Fibroblast of lung (primary cell): ENCODE measurements at regions not wholly inside any gene's neighbourhood (a gene's known extent, or its start where the extent isn't known, plus 50 kb on each side); places are given as distances from the start of the nearest gene placed in this dataset.

Experiments used
- CTCF ChIP-seq, 2 donors: IDR thresholded peaks in 1 of 2; conservative IDR thresholded peaks in 1 of 2; 1 replicate in 1 of 2; 2 replicates in 1 of 2; pipeline ENCODE4 v1.5.1; 2011 to 2012; ENCODE audit warnings: low read length in 2 of 2, control low read depth in 1 of 2, inconsistent platforms in 1 of 2, low read depth in 1 of 2, mild to moderate bottlenecking in 1 of 2
- EZH2 ChIP-seq: IDR thresholded peaks from 2 replicates; pipeline ENCODE4 v1.5.1; 2012; ENCODE audit warnings: low read length, control low read depth, mild to moderate bottlenecking; ENCODE audit errors: missing control alignments

DNA sequence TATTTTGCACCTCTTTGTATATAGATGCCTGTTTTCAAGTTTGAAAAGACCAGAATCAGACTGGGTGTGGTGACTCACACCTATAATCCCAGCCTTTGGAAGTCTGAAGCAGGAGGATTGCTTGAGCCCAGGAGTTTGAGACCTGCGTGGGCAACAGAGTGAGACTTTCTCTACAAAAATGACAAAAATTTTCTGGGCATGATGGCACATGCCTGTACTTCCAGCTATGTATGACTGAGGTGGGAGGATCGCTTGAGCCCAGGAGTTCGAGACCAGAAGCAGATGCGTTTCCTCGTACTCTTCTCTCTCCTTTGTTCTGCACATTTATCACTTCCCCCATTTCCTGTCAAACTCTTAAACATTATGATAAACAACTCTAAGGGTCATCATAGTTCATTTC lies 310.0 kb upstream of the SNX7 start:
- TF ChIP-seq EZH2 (no peak), CTCF (conservative IDR thresholded peaks at IDR 0.05 in 1 of 2, IDR thresholded peaks at IDR 0.05 in 1 of 2; ENCODE audit: low read depth in 1 of 2, low read length in 2 of 2) (no peak)
